GM11168 (cell line): ENCODE measurements at regions not wholly inside any gene's neighbourhood (a gene's known extent, or its start where the extent isn't known, plus 50 kb on each side); places are given as distances from the start of the nearest gene placed in this dataset.

Source experiments
- in situ Hi-C: fragments of 300-500 bp; cut with MboI; formaldehyde crosslinking; loops from one replicate; pipeline ENCODE4 v1.12.0; 2022; ENCODE audit warnings: low sequenced_read_pairs; ENCODE audit not compliant: unreplicated experiment

DNA sequence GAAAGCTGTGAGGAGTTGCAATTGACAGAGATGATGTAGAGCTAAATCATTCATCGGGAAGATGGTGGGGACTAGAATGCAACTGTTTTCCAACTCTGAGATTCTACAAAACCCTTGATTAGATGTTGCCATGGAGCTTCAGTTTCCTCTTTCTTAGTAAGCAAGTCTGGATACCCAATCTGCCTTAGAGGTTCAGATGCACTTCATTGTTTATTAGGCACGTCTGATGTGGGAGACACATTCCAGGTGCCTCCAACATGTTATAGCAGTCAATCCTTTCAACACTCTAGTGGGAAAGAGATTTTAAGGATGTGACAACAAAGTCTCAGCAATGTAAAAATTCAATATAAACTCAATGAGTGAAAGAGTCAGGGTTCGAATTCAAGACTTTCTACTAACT lies 291.3 kb upstream of the PHYHIPL start:
- in situ Hi-C loops, result no loop called here

DNA sequence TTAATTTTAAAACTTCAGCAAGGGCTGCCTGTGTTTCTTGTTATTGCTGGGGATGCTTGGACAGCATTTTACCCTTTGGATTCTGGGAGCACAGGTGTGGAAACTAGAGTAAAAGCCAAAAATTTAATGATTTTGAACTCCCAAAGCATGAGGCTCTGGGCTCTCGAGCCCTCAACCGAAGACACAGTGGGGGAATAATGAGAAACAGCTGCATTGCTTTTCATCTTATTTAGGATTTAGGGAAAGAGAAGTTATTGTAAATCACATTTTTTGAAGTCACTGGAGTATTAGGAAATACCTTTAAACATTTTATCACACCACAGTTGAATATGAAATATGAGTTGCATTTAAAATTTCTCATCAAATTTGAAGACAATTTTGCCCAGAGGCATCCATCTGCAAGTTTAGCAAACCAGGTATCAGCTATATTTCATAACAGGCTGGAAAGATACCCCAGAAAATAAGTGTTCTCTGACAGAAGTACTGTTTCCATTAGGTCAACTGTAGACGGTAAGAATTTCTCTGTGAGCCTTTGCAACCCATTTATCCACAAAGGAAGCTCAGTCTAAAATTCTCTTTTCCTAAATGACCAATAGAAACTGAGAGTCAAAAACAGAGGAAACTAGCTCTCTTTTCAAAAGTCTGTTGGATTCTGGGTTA lies 290.6 kb upstream of the PHYHIPL start:
- in situ Hi-C loops, result no loop called here

DNA sequence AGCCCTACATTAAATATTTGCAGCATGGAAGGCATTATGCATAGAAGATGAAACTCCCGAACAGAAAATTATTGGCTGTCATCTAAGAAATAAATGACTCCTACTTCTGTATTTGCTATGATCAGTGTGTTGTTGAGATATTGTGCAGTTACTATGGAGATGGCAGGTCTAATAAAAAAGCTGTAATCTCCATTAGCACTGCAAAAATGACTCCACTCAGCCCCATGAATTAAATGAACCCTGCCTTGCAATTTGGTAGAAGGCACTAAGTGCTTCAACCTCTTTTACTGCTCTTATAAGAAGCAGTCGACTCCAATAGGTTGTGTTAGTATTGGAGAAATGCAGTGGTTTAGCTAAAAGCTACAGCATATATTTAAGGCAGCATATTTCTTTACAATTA lies 290.0 kb upstream of the PHYHIPL start:
- in situ Hi-C loops, result no loop called here

DNA sequence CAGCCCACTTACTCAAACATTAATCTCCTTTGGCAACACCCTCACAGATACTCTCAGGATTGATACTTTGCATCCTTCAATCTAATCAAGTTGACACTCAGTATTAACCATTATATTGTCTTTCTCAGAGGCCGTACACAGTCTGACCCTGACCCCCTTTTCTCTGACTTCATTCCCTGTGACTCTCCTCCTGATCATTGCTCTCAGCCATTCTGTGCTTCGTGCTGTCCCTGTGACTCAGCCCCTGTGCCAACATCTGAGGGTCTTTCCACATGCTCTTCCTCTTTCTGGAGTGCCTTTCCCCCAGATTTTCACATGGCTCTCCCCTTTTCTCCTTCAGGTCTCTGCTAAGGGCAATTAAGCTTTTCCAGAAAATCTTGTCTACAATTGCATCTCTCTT lies 289.0 kb upstream of the PHYHIPL start:
- in situ Hi-C loops, result no loop called here

DNA sequence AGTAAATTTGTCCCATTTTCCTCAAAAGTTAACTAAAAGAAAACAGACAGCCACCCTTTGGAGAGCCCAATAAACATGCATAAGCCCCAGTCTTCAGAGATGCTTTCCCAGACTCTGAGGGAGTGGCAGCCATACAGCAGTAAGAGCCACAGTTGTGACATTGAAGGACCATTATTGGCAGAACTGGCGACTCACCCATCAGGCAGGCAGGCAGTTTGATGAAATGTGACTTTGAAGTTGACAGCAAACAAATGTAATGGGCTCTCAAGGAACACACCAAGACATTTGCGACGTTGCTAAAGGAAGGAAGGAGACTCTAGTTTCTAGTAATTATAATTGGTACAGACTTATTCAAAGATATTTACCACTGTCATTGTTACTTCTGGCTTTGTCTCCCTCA lies 287.5 kb upstream of the PHYHIPL start:
- in situ Hi-C loops, result no loop called here

DNA sequence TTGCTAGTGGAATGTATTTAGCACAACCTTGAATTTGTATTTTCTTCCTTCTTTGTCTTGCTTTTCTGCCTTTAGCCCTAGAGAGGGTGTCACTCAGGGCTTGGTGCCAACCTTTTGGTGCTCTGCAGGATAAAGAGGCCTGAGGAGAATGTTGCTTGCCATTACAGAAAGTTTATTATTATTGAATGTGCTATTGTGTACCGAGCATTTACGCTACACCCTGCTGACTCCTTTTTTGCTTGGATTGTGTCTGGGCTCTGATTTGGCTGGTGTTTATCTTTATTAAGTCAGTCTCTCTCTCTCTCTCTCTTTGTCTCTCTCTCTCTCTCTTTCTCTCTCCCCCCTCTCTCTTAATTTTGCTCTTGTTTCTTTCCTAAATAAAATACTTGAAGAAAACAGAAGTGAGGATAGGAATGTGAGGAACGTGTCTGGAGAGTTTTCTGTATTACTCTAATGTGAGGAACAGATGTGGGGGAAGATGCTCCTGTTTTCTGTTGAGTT lies 284.4 kb upstream of the PHYHIPL start:
- in situ Hi-C loops, result no loop called here

DNA sequence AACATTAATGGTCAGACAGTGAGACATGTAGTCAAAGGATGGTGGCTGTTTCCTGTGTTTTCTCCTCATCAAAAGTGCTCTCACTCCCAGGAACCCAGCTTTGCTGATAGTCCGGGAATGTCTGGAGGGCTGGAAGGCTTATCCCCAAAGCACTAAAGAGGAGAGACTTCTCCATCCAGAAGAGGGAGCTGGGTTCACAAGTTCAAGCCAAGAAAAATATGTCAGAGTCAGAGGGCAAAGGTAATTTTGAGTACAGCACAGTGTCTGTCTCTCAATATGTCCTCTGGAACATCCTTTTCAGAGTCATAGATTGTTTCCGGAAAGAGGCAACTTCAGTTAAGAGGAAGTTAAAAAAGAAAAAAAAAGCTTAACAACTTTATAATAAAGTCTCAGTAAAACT lies 281.5 kb upstream of the PHYHIPL start:
- in situ Hi-C loops, result no loop called here

DNA sequence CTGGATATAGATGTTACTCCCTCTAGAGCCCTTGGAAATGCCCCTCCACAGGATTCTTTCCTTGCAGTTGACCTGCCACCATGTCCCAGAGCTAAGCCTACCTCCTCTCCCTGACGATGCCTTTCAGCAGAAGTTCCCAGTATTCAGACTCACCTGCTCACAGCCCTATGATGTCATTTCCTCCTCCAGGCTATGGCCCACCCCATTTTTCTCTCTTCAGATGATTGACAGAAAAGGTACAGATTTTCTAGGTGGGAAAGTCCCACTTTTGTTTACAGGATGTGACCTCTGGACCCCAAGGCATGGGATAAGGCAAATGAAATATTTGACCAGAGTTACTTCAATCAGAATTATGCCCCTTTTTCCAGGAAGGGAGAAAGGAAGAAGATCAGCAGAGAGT lies 280.2 kb upstream of the PHYHIPL start:
- in situ Hi-C loops, result no loop called here

DNA sequence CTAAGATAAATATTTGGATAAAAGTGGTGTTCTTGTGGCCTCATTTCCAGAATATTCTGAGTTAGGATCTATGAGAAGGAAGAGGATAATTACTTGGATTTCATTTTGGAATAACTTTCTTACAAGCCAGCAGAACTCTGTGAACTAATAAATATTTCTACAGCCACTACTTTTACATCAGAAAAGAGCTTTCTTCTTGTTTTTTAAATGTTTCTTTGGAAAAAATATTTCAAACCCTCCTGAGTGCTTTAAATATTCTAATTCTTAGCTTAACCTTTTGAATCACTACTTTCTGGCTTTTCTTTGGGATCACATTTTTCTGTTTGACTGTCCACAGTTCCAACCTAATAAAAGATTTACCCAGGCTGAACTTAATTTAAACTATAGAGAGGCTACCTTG lies 279.2 kb upstream of the PHYHIPL start:
- in situ Hi-C loops, result no loop called here

DNA sequence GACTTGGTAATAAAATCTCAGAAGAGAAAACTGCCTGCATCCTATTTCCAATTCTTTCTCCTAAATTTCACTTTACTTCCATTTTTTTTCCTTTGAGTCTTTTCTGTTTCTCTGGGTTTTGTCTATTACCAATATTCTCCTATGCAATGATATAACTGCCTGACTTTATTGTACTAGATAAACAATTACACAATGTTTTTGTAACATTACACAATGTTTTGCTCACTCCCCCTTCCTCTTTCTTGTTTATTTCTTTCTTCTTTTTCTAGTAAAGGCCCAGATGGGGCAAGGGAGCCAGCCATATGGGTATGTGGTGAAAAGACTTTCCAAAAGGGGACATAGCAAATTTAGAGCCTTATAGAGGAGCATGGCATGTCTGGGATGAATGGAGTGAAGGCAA lies 278.7 kb upstream of the PHYHIPL start:
- in situ Hi-C loops, result no loop called here

DNA sequence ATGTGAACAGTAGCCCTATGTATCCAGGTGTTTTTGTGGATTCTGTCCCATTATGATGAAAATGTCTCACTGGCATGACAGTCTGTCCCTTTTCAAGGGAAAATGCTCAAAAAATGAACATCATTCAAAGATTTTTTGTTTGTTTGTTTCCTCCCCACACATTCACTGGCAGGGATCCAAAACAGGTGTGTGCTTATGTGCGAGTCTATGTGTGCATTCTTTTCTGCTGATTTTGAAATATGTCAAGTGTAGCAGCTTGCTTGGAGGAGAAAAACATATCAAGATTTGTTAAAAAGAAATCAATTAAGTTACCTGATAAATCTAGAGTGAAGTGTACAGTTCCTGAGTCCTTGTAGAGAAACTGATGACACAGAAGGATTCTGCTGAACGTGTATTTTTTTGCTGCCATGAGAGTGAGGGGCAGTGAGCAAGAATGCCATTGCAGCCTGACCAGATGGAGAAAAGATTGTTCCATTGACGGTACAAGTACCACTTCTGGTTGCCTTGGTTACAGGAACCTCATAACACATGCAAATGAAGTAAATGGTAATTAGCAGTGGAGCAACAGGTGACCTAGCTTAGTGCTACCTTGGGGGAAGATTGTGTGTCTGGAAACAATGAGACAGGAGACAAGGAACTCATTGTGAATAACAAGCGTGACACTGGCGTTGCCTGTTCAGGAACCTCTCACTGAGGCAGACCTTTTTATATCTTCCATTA lies 277.4 kb upstream of the PHYHIPL start:
- in situ Hi-C loops, result no loop called here

DNA sequence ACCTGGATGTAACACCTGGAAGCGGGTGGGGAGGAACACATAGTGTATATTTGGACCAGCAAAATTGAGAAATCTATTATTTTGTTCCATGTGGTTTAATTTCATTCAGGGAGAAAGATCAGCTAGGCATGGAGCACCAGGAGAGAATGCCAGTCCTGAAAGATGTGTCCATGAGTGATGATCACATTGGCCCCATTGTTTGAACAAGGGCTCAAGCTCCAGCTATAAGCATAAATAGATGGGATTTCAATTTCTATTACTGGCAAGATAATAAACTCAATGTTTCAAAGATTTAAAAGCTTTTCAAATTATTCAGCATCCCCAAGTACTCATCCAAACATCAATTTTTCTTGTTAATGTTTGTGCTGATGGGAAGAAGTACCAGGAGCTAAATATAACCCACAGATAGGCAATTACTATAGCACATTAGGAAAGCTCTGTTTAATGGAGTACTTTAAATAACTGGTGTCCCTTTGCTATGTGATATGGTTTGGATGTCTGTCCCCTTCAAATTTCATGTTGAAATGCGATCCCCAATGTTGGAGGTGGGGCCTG lies 275.3 kb upstream of the PHYHIPL start:
- in situ Hi-C loops, result no loop called here

DNA sequence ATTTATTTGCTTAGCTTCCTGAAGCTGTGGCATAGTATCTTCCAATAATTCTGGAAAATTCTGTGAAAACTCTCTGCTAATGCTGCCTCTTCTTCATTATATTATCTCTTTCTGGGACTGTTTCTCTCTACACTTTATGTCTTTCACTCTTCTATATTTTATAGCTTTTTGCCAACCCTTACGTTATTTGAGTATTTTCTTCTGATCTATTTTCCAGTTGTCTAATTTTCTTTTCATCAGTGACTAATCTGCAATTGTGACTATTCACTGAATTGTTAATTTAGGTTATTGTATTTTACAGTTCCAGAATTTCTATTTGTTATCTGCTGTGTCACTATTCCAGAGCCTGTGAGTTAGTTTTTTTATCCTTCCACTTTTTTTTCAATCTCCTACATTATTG lies 273.4 kb upstream of the PHYHIPL start:
- in situ Hi-C loops, result no loop called here

DNA sequence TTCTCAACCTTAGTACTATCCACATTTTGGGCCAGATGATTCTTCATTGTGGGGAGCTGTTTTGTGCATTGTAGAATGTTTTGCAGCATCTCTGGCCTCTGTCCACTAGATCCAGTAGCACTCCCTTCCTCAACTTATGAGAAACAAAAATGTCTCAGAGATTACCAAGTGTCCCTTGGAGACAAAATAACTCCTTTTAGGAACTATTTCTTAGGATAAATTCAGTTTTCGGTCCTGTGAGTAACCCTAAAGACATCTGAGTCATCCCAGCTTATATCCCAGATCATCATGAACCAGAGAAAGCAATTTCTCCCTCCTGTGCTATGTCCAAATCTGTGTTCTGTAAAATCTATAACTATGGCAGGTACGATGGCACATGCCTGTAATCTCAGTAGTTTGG lies 266.6 kb upstream of the PHYHIPL start:
- in situ Hi-C loops, result no loop called here

DNA sequence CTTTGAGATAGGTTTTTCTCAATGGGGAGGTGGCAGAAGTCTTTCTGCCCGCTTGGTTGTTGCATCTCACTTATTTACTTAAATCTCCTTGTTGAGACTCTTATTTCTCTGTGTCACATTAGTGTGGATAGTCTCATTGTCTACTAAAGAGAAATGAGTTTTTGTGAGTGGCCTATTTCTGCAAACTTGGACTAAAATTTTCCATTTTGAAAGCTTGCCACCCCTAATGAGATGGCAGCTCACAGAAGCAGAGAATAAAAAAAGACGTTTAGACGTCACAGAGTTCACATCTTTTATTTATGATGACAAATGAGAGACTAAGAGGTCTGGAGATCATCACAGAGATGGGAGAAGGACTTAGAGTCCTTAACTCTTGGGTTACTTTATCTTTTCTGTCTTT lies 262.7 kb upstream of the PHYHIPL start:
- in situ Hi-C loops, result no loop called here

DNA sequence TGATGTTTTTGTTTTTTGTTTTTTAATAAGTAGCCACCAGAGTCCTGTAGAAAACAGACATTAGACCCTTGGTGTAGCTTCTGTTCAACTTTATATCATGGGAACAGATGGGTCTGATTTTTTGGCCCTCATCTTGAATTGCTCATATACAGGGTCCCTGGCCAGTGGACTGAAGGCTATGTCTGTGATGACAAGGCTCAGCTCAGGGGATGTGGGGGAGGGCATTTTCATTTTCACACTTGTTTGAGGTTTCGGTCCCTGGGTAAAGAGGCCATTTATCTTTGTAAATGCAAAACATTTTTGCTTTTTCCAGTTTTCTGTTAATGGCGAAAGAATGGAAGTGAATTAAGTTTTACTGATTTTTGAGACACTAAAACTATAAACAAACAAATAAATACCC lies 257.6 kb upstream of the PHYHIPL start:
- in situ Hi-C loops, result no loop called here

DNA sequence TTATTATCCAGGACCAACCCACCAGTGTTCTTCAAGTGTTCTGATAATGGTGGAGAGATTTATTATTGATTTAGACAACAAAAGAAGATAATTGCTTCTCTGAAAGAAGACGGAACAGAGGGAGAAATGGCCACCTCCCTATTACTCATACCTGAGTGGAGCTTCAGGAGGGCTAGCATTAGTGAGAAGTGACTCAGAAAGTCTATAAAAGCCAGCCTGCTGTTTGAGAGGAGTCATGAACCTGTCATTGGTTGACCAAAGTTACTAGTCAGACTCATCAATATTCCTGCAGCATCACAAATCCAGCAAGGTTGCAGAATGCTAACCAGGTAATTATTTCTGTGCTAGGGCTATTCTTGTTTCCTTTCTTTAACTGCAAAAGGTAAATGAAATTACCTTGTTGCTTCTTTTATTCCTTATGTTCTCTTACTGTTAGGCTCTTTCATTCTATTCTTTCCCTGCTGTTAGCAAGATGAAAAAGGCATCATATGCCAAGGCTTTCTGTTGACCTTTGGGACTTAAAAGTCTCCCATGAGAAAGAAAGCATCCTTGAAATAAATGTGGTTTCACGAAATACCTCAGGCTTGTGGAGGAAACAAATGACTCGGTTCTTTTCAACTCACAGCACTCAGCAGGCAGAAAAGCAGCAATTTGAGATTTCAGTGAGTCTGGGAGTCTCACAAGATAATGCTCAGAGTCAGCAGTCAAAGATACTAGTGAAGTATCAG lies 256.4 kb upstream of the PHYHIPL start:
- in situ Hi-C loops, result no loop called here

DNA sequence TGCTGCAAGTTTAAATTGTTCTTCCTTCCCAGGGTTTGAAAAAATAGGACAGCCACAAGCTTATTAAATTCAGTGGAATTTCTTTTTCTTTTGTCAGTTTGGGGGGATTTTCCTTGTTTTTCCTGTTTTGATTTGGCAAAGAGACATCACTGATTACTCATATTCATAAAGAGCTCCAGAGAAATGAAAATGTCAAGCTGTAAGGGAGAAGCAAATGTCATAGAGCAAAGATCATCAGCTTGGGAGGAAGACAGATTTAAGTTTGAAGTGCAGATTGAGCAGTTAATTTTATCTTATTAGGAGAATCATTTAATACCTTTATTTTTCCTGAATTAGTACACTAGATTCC lies 255.8 kb upstream of the PHYHIPL start:
- in situ Hi-C loops, result no loop called here

DNA sequence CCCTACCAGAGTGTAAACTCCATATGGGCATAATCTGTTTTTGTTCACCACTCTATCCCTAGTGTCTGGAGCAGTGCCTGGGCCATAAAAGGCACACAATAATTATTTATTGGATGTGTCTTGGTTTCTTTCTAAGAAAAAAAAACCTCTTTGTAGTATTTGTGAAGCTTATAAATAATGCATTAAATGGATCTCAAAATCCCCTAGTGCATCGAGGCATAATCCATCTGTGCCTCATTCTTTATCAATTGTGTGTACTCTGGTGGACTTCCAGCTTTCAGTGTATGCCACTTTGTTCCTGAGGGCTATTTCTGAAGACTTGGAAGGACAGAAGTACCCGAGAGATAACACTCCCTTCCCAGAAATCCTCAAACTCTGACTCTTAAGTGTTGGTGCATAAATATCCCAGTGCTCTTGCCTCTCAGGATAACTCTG lies 255.0 kb upstream of the PHYHIPL start:
- in situ Hi-C loops, result no loop called here

DNA sequence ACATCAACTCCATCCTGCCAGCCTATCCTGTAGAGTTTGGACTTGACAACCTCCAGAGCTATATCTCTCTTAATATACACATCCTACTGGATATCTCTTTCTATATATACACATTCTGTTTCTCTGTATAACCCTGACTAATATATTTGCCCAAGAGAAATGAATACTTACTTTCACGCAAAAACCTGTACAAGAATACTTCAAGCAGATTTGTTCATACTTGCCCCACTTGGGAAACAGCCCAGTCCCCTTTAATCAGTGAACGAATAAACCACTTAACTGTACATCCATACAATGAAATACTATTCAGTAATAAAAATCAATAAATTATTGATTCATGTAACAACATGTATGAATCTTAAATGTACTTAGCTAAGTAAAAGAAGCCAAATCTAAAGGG lies 251.1 kb upstream of the PHYHIPL start:
- in situ Hi-C loops, result loop anchor here (25.0 kb wide), 1 partner anchor 287 kb away; no protein-coding TSS in a partner anchor

DNA sequence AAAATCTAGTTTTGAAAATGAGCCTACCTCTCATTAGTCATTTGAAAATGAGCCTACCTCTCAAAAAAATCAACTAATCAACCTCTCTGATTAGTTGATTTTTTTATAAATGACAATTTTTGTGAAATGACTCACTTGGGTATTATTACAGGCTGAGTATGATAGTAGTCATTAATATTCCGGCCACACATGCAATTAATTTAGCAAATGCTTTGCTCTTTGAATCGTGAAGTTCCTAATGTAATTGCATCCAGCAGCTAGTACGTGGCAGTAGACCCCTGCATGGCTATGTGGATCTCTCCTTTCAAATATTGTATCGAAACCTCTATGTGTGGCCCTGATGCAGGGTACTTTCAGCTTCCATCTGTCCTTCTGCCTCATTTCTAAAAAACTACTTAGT lies 245.9 kb upstream of the PHYHIPL start:
- in situ Hi-C loops, result loop anchor here (25.0 kb wide), 1 partner anchor 282 kb away; no protein-coding TSS in a partner anchor
